GM10248 (cell line): ENCODE measurements at regions not wholly inside any gene's neighbourhood (a gene's known extent, or its start where the extent isn't known, plus 50 kb on each side); places are given as distances from the start of the nearest gene placed in this dataset.

Experiments used
- CTCF ChIA-PET: fragments of 300-600 bp; sonication (Branson Sonifier 250); formaldehyde crosslinking; extraction: SDS; loops from one replicate; lab custom pipeline; 2021; ENCODE audit warnings: antibody characterized with exemption; lab: Yijun Ruan, JAX
- POLR2A ChIA-PET: fragments of 350-650 bp; sonication (Branson Sonifier 250); formaldehyde crosslinking; extraction: SDS; loops from one replicate; lab custom pipeline; 2020; ENCODE audit warnings: antibody characterized with exemption; lab: Yijun Ruan, JAX
- DNase-seq: peaks from one replicate; pipeline ENCODE4 v3.0.0; 2012; ENCODE audit errors: extremely low spot score
- TF ChIP-seq, protein P1 (sequence below): IDR thresholded peaks from 2 replicates; pipeline ENCODE4 v1.5.1; 2012; ENCODE audit warnings: mild to moderate bottlenecking, low read depth; ENCODE audit errors: extremely low read depth, missing control alignments, control extremely low read depth

DNA sequence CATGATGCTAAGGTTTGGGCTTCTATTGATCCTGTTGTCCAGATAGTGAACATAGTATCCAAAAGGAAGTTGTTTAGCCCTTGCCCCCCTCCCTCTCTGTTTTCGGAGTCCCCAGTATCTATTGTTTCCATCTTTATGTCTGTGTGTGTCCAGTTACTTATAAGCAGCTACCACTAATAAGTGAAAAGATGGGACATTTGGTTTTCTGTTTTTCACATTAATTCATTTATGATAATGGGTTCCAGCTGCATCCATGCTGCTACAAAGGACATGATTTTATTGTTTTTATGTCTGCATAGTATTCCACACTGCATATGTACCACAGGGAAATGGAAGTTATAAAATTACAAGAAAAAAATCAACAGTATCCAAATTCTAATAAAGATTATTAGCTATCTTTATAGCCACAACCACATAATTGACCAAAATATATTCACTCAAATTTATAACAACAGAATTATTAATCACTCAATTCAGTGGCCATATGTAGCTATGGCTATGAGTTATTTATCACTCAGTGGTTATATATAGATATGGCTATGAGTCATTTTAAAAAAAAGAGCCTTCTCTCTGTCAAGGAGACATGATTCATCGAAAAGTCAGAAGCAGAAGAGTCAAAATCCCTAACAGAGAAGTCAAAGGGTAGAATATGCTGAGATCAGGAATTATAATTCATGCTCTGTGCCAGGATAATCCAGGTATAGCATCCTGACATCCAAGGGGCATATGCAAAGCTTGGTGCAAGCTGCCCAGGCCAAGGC lies 367.5 kb downstream of the DEPDC1B start:
- DNase-seq = peak; percentile 19
- CTCF ChIA-PET = interaction anchor here (1.1 to 2.9 kb wide), 8 partner anchors 8 to 522 kb away, joined by 3 to 11 read pairs (median 4); no protein-coding TSS in a partner anchor
- TF ChIP-seq, protein P1, sequence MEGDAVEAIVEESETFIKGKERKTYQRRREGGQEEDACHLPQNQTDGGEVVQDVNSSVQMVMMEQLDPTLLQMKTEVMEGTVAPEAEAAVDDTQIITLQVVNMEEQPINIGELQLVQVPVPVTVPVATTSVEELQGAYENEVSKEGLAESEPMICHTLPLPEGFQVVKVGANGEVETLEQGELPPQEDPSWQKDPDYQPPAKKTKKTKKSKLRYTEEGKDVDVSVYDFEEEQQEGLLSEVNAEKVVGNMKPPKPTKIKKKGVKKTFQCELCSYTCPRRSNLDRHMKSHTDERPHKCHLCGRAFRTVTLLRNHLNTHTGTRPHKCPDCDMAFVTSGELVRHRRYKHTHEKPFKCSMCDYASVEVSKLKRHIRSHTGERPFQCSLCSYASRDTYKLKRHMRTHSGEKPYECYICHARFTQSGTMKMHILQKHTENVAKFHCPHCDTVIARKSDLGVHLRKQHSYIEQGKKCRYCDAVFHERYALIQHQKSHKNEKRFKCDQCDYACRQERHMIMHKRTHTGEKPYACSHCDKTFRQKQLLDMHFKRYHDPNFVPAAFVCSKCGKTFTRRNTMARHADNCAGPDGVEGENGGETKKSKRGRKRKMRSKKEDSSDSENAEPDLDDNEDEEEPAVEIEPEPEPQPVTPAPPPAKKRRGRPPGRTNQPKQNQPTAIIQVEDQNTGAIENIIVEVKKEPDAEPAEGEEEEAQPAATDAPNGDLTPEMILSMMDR = no peak
- POLR2A ChIA-PET = no interaction called here

DNA sequence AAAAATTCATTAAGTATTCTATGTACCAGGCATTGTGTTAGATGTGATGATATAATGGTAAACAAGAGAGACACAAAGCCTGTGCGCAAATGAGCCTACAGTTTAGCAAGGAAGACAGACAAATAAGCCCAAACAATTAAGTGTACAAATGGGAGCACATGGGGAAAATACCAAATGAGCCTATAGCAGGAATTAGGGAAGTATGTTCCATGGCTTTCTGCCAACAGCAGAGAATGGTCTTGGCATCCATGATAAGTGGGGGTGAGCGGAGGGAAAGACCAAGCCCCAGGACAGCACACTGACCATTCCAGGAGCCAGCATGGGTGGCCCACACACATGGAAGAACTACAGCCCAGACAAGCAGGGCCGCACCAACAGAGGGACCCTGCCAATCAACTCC lies 369.7 kb downstream of the DEPDC1B start:
- TF ChIP-seq, protein P1 = no peak
- ChIA-PET POLR2A (no interaction called here), CTCF (no interaction called here)
- no peak for DNase-seq

DNA sequence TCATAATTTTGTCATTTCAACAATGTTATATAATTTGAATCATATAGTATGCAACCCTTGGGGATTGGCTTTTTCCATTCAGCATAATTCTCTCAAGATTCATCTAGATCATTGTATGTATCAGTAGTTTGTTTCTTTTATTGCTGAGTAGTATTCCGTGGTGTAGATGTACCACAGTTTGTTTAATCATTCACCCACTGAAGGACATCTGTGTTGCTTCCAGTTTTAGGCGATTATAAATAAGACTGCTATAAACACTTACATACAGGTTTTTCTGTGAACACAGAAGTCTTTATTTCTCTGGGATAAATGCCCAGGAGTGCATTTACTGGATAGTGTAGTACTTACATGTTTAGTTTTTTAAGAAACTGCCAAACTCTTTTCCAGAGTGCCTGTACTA lies 374.1 kb downstream of the DEPDC1B start:
- POLR2A ChIA-PET = no interaction called here
- TF ChIP-seq, protein P1 = no peak
- DNase-seq = no peak
- CTCF ChIA-PET = no interaction called here

DNA sequence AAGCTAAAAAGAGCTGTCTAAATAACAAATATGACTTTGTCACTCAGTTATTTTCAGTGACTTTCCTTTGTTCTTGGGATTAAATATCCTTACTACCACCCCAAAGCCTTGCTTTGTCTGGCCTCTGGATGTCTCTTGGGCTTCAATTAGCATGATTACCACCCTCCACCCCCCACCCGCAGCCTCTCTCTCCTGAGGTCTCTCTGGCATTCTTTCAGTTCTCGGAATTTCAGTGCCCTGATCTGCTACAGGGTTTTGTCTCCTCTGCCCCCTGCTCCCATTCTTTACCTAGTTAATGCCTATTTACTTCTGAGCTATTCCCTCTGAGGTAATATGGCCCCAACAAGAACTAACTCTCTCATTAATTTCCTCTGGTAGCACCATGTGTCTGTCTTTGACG lies 376.4 kb downstream of the DEPDC1B start:
- ChIA-PET POLR2A (no interaction called here), CTCF (interaction anchor here (0.8 to 2.4 kb wide), 4 partner anchors 10 to 510 kb away, joined by 3 to 11 read pairs (median 3); no protein-coding TSS in a partner anchor)

DNA sequence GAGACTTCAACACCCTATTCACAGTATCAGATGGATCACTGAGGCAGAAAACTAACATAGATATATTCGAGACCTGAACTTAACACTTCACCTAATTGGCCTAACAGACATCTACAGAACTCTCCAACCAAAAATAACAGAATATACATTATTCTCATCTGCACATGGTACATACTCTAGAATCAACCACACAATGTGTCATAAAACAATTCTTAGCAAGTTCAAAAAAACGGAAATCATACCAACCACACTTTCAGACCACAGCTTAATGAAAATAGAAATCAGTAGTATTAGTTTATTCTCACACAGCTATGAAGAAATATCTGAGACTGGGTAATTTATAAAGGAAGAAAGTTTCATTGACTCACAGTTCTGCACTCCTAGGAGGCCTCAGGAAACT lies 387.9 kb downstream of the DEPDC1B start:
- TF ChIP-seq, protein P1 = no peak

More for the DNA sequence above, 376.4 kb downstream of the DEPDC1B start:
- TF ChIP-seq, protein P1 = no peak
- no peak for DNase-seq

DNA sequence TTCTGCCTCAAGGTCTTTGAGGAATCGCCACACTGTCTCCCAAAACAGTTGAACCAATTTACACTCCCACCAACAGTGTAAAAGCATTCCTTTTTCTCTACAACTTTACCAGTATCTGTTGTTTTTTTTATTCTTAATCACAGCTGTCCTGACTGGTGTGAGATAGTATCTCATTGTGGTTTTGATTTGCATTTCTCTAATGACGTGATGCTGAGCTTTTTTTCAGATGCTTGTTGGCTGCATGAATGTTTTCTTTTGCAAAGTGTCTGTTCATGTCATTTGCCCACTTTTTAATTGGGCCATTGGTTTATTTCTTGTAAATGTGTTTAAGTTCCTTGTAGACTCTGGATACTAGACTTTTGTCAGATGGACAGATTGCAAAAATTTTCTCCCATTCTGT lies 400.0 kb downstream of the DEPDC1B start:
- no peak for DNase-seq
- CTCF ChIA-PET = no interaction called here
- POLR2A ChIA-PET = no interaction called here
- TF ChIP-seq, protein P1 = no peak

More for the DNA sequence above, 387.9 kb downstream of the DEPDC1B start:
- CTCF ChIA-PET = no interaction called here
- DNase-seq = no peak
- POLR2A ChIA-PET = no interaction called here
